CD4-positive, alpha-beta T cell (primary cell): ENCODE measurements at regions not wholly inside any gene's neighbourhood (a gene's known extent, or its start where the extent isn't known, plus 50 kb on each side); places are given as distances from the start of the nearest gene placed in this dataset.

Source experiments
- ATAC-seq: fragments of 200-7000 bp; cut with Tn5 transposase; one replicate; pipeline ENCODE4 v1.10.0; 2022; ENCODE audit warnings: mild to moderate bottlenecking; ENCODE audit not compliant: poor library complexity
- CTCF ChIA-PET: fragments of 350-600 bp; sonication (Branson Sonifier 250); formaldehyde crosslinking; loops from one replicate; lab custom pipeline; 2021; ENCODE audit warnings: antibody characterized with exemption, inconsistent platforms; lab: Charles Lee
- POLR2A ChIA-PET: fragments of 350-600 bp; sonication (Branson Sonifier 250); formaldehyde crosslinking; loops from one replicate; lab custom pipeline; 2021; ENCODE audit warnings: antibody characterized with exemption, inconsistent platforms; lab: Charles Lee
- DNase-seq, 14 experiments: peaks; one replicate each; pipeline ENCODE4 v3.0.0-alpha.2; 2013 to 2020; ENCODE audit warnings: mixed read lengths in 2 of 14
- H3K27ac ChIP-seq, 2 donors: one replicate each; pipeline versions ENCODE4 v1.5.1 to v1.7.0; 2013; ENCODE audit warnings: low read length in 2 of 2, low read depth in 1 of 2, mild to moderate bottlenecking in 1 of 2
- H3K27me3 ChIP-seq, 2 experiments: 1 replicate in 1 of 2; 2 replicates in 1 of 2; pipeline versions ENCODE4 v1.6.1 to v1.7.0; 2013; ENCODE audit warnings: low read length in 2 of 2, control low read depth in 1 of 2, mild to moderate bottlenecking in 1 of 2, moderate library complexity in 1 of 2; ENCODE audit not compliant: insufficient read depth in 2 of 2, control insufficient read depth in 1 of 2
- H3K36me3 ChIP-seq: one replicate; pipeline ENCODE4 v1.6.1; 2013; ENCODE audit warnings: low read length, control low read depth; ENCODE audit not compliant: insufficient read depth
- H3K4me1 ChIP-seq: one replicate; pipeline ENCODE4 v1.6.1; 2013; ENCODE audit warnings: low read length, control low read depth; ENCODE audit not compliant: insufficient read depth
- H3K4me3 ChIP-seq: one replicate; pipeline ENCODE4 v1.5.1; 2013; ENCODE audit warnings: mild to moderate bottlenecking, low read length, moderate library complexity
- H3K9me3 ChIP-seq, 2 experiments: 1 replicate in 1 of 2; 2 replicates in 1 of 2; pipeline versions ENCODE4 v1.6.1 to v1.7.0; 2013; ENCODE audit warnings: low read length in 2 of 2, mild to moderate bottlenecking in 2 of 2, control low read depth in 1 of 2, moderate library complexity in 1 of 2; ENCODE audit not compliant: control insufficient read depth in 1 of 2, insufficient read depth in 1 of 2
- H3K27ac Mint-ChIP-seq: one replicate; pipeline ENCODE4 v1.8.0; 2020; ENCODE audit warnings: mixed read lengths
- H3K27me3 Mint-ChIP-seq: one replicate; pipeline ENCODE4 v1.8.0; 2021; ENCODE audit warnings: mixed read lengths
- H3K36me3 Mint-ChIP-seq: one replicate; pipeline ENCODE4 v1.8.0; 2021; ENCODE audit warnings: low read depth, mixed read lengths
- H3K4me1 Mint-ChIP-seq: one replicate; pipeline ENCODE4 v1.8.0; 2021; ENCODE audit warnings: low read depth, mixed read lengths
- H3K4me3 Mint-ChIP-seq: one replicate; pipeline ENCODE4 v1.8.0; 2020; ENCODE audit warnings: mild to moderate bottlenecking, mixed read lengths
- H3K9me3 Mint-ChIP-seq: one replicate; pipeline ENCODE4 v1.8.0; 2020; ENCODE audit warnings: mixed read lengths
- intact Hi-C, 2 experiments: fragments of 100-400 bp; cut with DNase I in 1 of 2; cut with micrococcal nuclease in 1 of 2; formaldehyde crosslinking; loops; one replicate each; pipeline versions ENCODE4 v1.15.1 to v1.9.0; 2023 to 2025; cut with DNase I, micrococcal nuclease
- TF ChIP-seq, protein P1 (sequence below): fragments of 200-600 bp; IDR thresholded peaks from one replicate; pipeline ENCODE4 v1.8.0; 2022; ENCODE audit warnings: antibody characterized with exemption, mild to moderate bottlenecking

DNA sequence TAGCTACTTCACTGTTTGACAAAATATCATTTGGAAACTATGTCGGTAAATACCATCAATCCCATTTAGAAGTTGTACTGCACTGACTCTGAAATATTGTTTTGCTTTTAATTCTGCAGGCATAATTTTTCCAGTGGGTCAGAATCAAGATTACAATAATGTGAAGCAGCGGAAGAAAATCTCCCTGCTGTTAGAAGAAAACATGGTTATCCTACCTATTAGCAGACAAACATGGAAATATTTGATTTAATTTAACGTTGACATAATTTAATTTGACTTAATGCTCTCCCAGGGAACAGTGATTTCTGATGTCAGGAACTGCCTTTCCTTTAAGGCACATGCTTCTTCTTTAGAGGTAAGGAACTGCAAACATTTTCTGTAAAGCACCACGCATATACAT, 634.0 kb downstream of the LTN1 start:
- Mint-ChIP-seq H3K27me3 (no peaks in the 10 kb centered on the region), H3K4me3 (no peak overlapping the region), H3K27ac (no peak overlapping the region), H3K9me3 (no peaks in the 10 kb centered on the region), H3K36me3 (no peaks in the 10 kb centered on the region), H3K4me1 (no peaks in the 10 kb centered on the region)
- TF ChIP-seq, protein P1, sequence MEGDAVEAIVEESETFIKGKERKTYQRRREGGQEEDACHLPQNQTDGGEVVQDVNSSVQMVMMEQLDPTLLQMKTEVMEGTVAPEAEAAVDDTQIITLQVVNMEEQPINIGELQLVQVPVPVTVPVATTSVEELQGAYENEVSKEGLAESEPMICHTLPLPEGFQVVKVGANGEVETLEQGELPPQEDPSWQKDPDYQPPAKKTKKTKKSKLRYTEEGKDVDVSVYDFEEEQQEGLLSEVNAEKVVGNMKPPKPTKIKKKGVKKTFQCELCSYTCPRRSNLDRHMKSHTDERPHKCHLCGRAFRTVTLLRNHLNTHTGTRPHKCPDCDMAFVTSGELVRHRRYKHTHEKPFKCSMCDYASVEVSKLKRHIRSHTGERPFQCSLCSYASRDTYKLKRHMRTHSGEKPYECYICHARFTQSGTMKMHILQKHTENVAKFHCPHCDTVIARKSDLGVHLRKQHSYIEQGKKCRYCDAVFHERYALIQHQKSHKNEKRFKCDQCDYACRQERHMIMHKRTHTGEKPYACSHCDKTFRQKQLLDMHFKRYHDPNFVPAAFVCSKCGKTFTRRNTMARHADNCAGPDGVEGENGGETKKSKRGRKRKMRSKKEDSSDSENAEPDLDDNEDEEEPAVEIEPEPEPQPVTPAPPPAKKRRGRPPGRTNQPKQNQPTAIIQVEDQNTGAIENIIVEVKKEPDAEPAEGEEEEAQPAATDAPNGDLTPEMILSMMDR, result no peak
- ChIA-PET POLR2A (no interaction called here), CTCF (no interaction called here)
- Histone ChIP-seq H3K27ac (no peak overlapping the region), H3K36me3 (no peaks in the 10 kb centered on the region), H3K4me1 (no peaks in the 10 kb centered on the region), H3K9me3 (no peaks in the 10 kb centered on the region), H3K4me3 (no peak overlapping the region), H3K27me3 (no peaks in the 10 kb centered on the region)
- ATAC-seq (no peak), DNase-seq (no peak)
- intact Hi-C loops, result no loop called here

DNA sequence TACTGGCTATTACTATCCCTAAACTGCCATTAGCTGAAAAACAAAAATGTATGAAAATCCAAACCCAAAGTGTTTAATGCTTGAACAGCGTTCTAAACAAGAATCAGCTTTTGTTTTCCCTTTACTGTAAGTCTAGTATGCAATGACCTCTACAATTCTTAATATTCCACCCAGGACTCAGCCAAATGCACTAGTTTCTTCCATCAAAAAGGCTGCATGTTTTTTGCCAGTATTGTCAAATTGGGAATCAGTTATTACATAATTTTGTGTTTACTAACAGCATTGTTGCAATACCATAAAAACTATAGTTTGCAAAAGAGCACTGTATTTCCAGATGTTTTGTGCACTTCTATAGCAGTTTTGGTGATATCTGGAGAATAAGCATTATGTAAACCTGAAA, 634.5 kb downstream of the LTN1 start:
- Mint-ChIP-seq H3K27ac (no peak overlapping the region), H3K36me3 (no peaks in the 10 kb centered on the region), H3K9me3 (no peaks in the 10 kb centered on the region), H3K4me1 (no peaks in the 10 kb centered on the region), H3K4me3 (no peak overlapping the region), H3K27me3 (no peaks in the 10 kb centered on the region)
- H3K4me1 ChIP-seq, result no peaks in the 10 kb centered on the region
- ChIA-PET CTCF (no interaction called here), POLR2A (no interaction called here)
- H3K9me3 ChIP-seq, result no peaks in the 10 kb centered on the region
- H3K36me3 ChIP-seq, result no peaks in the 10 kb centered on the region
- intact Hi-C loops, result no loop called here
- no peak overlapping the region for H3K4me3 ChIP-seq
- no peak overlapping the region for H3K27ac ChIP-seq
- no peak for ATAC-seq
- no peak for DNase-seq
- H3K27me3 ChIP-seq, result no peaks in the 10 kb centered on the region
- TF ChIP-seq, protein P1, result no peak

DNA sequence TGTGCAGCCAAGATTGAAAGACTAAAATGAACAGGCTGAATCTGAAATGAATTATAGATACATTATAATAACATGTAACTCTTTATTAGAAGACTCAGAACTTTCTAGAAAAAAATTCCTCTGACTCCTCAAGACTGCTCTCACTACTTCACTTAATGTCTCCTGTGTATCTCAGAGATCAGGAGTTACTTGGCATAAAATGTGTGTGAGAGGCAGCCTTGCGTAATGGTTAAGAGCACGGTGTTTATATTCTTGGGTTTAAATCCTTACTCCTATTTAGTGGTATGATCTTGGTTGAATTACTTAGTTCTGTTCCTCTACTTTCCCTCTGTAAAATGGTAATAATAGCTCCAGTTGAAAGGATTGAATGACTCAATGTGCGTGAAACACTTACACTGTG, 634.9 kb downstream of the LTN1 start:
- no peaks in the 10 kb centered on the region for H3K36me3 Mint-ChIP-seq
- DNase-seq (no peak), ATAC-seq (no peak)
- Histone ChIP-seq H3K27me3 (no peaks in the 10 kb centered on the region), H3K4me1 (no peaks in the 10 kb centered on the region), H3K36me3 (no peaks in the 10 kb centered on the region), H3K9me3 (no peaks in the 10 kb centered on the region), H3K4me3 (no peak overlapping the region), H3K27ac (no peak overlapping the region)
- H3K4me1 Mint-ChIP-seq, result no peaks in the 10 kb centered on the region
- TF ChIP-seq, protein P1, result no peak
- H3K27ac Mint-ChIP-seq, result no peak overlapping the region
- POLR2A ChIA-PET, result no interaction called here
- intact Hi-C loops, result no loop called here
- H3K4me3 Mint-ChIP-seq, result no peak overlapping the region
- H3K9me3 Mint-ChIP-seq, result no peaks in the 10 kb centered on the region
- CTCF ChIA-PET, result no interaction called here
- no peaks in the 10 kb centered on the region for H3K27me3 Mint-ChIP-seq
